HS-5 (cell line): ENCODE measurements at regions not wholly inside any gene's neighbourhood (a gene's known extent, or its start where the extent isn't known, plus 50 kb on each side); places are given as distances from the start of the nearest gene placed in this dataset.
"Not testable (repeated sequence)": the region's sequence is repeated elsewhere in the genome, so short reads cannot be mapped to it uniquely, and the experiment has no call there.

Experiments
- DNase-seq: peaks from one replicate; pipeline ENCODE4 v3.0.0-alpha.2; 2012; ENCODE audit warnings: low read depth

GRCh38 chr5:6076341-6077239 is 301.8 kb downstream of the MED10 start:
- DNase-seq, result no peak

- not testable (repeated sequence) for DNase-seq
Measured at GRCh38 chr5:6072488-6072887, 305.9 kb downstream of the MED10 start.

- DNase-seq, result no peak
Measured at GRCh38 chr5:6069496-6070185, 308.7 kb downstream of the MED10 start.

- DNase-seq, result no peak
Measured at GRCh38 chr5:6066016-6066415, 312.3 kb downstream of the MED10 start.

GRCh38 chr5:6059137-6059800 is 319.1 kb downstream of the MED10 start:
- no peak for DNase-seq

- no peak for DNase-seq
Measured at GRCh38 chr5:6058055-6058715, 320.2 kb downstream of the MED10 start.

- no peak for DNase-seq
Measured at GRCh38 chr5:6056280-6056679, 322.1 kb downstream of the MED10 start.

GRCh38 chr5:6049662-6050061 is 328.7 kb downstream of the MED10 start:
- no peak for DNase-seq

- no peak for DNase-seq
Measured at GRCh38 chr5:6048746-6049145, 329.6 kb downstream of the MED10 start.

GRCh38 chr5:6046296-6046967 is 331.9 kb downstream of the MED10 start:
- DNase-seq, result no peak

- no peak for DNase-seq
Measured at GRCh38 chr5:6043491-6044310, 334.6 kb downstream of the MED10 start.

GRCh38 chr5:6041977-6042550 is 336.3 kb downstream of the MED10 start:
- DNase-seq, result no peak

GRCh38 chr5:6039111-6039510 is 339.2 kb downstream of the MED10 start:
- no peak for DNase-seq

GRCh38 chr5:6036006-6036405 is 342.3 kb downstream of the MED10 start:
- no peak for DNase-seq

- no peak for DNase-seq
Measured at GRCh38 chr5:6029811-6030271, 348.5 kb downstream of the MED10 start.

GRCh38 chr5:6026766-6027406 is 351.5 kb downstream of the MED10 start:
- DNase-seq, result no peak

GRCh38 chr5:6019612-6020011 is 358.7 kb downstream of the MED10 start:
- no peak for DNase-seq

GRCh38 chr5:6013506-6013905 is 364.8 kb downstream of the MED10 start:
- no peak for DNase-seq

GRCh38 chr5:6011199-6011598 is 367.1 kb downstream of the MED10 start:
- no peak for DNase-seq

GRCh38 chr5:6006838-6007314 is 371.5 kb downstream of the MED10 start:
- no peak for DNase-seq
